Esophagus squamous epithelium (tissue), 4 donors: ENCODE measurements at regions not wholly inside any gene's neighbourhood (a gene's known extent, or its start where the extent isn't known, plus 50 kb on each side); places are given as distances from the start of the nearest gene placed in this dataset.

Experiments
- POLR2A ChIP-seq, 4 donors: fragments of 450-650 bp; IDR thresholded peaks; one replicate each; pipeline ENCODE4 v1.6.1; 2017; ENCODE audit warnings: antibody characterized with exemption in 4 of 4, mild to moderate bottlenecking in 4 of 4, moderate library complexity in 3 of 4
- TF ChIP-seq, protein P1 (sequence below), 6 experiments: fragments of 450-650 bp in 4 of 6; fragments of 200-600 bp in 2 of 6; sonication (generic) in 2 of 6; IDR thresholded peaks; one replicate each; pipeline ENCODE4 v1.5.1; 2016 to 2019; ENCODE audit warnings: antibody characterized with exemption in 6 of 6, mild to moderate bottlenecking in 4 of 6, moderate library complexity in 4 of 6

DNA sequence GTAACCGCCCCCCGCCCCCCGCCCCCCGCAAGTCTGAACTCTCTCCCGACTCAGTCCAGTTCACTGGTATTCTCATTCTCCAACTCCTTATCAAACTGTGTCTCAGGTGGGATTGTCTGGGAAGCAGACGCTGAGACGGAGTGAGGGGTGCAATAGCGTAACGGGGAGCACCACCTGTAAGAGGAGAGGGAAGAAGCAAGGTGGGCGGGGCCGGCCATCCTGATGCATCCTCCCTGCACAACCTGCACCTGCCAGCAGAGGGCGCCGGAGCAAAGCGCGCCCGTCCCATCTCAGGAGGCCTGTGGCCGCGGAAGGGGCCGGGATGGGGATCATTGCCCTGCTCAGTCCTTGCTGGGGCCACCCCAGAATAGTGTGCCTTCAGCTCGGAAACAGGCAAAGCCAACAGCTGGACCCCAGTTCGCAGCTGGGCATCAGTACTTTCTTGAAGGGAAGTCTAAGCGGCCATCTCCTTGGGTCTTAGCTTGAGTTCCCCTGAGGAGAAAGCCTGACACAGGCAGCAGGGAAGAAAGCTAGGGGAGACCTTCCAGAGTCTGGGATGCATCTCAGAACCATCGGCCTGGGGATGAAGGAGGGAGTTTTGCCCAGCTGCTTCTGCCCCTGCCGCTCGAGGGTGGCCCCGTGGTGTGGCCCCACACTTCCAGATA lies 208.0 kb downstream of the TFCP2L1 start:
- TF ChIP-seq, protein P1, sequence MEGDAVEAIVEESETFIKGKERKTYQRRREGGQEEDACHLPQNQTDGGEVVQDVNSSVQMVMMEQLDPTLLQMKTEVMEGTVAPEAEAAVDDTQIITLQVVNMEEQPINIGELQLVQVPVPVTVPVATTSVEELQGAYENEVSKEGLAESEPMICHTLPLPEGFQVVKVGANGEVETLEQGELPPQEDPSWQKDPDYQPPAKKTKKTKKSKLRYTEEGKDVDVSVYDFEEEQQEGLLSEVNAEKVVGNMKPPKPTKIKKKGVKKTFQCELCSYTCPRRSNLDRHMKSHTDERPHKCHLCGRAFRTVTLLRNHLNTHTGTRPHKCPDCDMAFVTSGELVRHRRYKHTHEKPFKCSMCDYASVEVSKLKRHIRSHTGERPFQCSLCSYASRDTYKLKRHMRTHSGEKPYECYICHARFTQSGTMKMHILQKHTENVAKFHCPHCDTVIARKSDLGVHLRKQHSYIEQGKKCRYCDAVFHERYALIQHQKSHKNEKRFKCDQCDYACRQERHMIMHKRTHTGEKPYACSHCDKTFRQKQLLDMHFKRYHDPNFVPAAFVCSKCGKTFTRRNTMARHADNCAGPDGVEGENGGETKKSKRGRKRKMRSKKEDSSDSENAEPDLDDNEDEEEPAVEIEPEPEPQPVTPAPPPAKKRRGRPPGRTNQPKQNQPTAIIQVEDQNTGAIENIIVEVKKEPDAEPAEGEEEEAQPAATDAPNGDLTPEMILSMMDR (IDR thresholded peaks at IDR 0.05) = peak; percentile 53 to 90 (median 83)
- TF ChIP-seq POLR2A (IDR thresholded peaks at IDR 0.05) = no peak
